CD14-positive monocyte (primary cell): ENCODE measurements at regions not wholly inside any gene's neighbourhood (a gene's known extent, or its start where the extent isn't known, plus 50 kb on each side); places are given as distances from the start of the nearest gene placed in this dataset.

Experiments
- DNase-seq, 3 donors: peaks; one replicate each; pipeline ENCODE4 v3.0.0-alpha.2; 2011 to 2022
- H2AFZ ChIP-seq: 2 replicates; pipeline ENCODE4 v1.6.0; 2012; ENCODE audit warnings: mild to moderate bottlenecking, low read depth, low read length, inconsistent platforms; ENCODE audit not compliant: insufficient read depth, poor library complexity, severe bottlenecking
- H3K27ac ChIP-seq, 2 donors: 1 replicate in 1 of 2; 2 replicates in 1 of 2; pipeline ENCODE4 v1.5.1; 2012 to 2013; ENCODE audit warnings: low read length in 2 of 2, control low read depth in 1 of 2, inconsistent platforms in 1 of 2, low read depth in 1 of 2, mild to moderate bottlenecking in 1 of 2
- H3K27me3 ChIP-seq, 2 donors: one replicate each; pipeline versions ENCODE4 v1.6.0 to v1.6.1; 2011 to 2013; ENCODE audit warnings: low read length in 2 of 2; ENCODE audit not compliant: control insufficient read depth in 2 of 2, insufficient read depth in 2 of 2
- H3K36me3 ChIP-seq, 2 donors: replicated peaks in 1 of 2; 1 replicate in 1 of 2; 2 replicates in 1 of 2; pipeline versions ENCODE4 v1.5.1 to v1.6.1; 2012 to 2013; ENCODE audit warnings: low read length in 2 of 2, control low read depth in 1 of 2, inconsistent platforms in 1 of 2, mild to moderate bottlenecking in 1 of 2; ENCODE audit not compliant: insufficient read depth in 2 of 2, control insufficient read depth in 1 of 2
- H3K4me1 ChIP-seq, 2 donors: 1 replicate in 1 of 2; 2 replicates in 1 of 2; pipeline versions ENCODE4 v1.5.1 to v1.6.1; 2012 to 2013; ENCODE audit warnings: low read length in 2 of 2, control low read depth in 1 of 2, inconsistent platforms in 1 of 2, mild to moderate bottlenecking in 1 of 2, moderate library complexity in 1 of 2; ENCODE audit not compliant: insufficient read depth in 2 of 2, control insufficient read depth in 1 of 2
- H3K4me2 ChIP-seq: replicated peaks from 2 replicates; pipeline ENCODE3; 2012; ENCODE audit warnings: low read length, moderate library complexity, mild to moderate bottlenecking; ENCODE audit not compliant: poor library complexity, severe bottlenecking; ENCODE audit errors: extremely low read depth
- H3K4me3 ChIP-seq, 3 experiments: fragments of 200-600 bp in 1 of 3; sonication (generic) in 1 of 3; replicated peaks in 1 of 3; 1 replicate in 2 of 3; 2 replicates in 1 of 3; pipeline ENCODE4 v1.5.1; 2011 to 2013; ENCODE audit warnings: low read length in 3 of 3, mild to moderate bottlenecking in 3 of 3, control low read depth in 2 of 3, low read depth in 2 of 3, inconsistent platforms in 1 of 3, moderate library complexity in 1 of 3
- H3K79me2 ChIP-seq: 2 replicates; pipeline ENCODE4 v1.6.0; 2012; ENCODE audit warnings: mild to moderate bottlenecking, control low read depth, inconsistent platforms, low read length, moderate library complexity; ENCODE audit not compliant: insufficient read depth
- H3K9ac ChIP-seq: 2 replicates; pipeline ENCODE4 v1.6.0; 2017; ENCODE audit warnings: low read length, mild to moderate bottlenecking; ENCODE audit not compliant: insufficient read depth, poor library complexity, severe bottlenecking
- H3K9me3 ChIP-seq, 2 donors: replicated peaks in 1 of 2; 1 replicate in 1 of 2; 2 replicates in 1 of 2; pipeline versions ENCODE4 v1.5.1 to v1.6.1; 2012 to 2013; ENCODE audit warnings: low read length in 2 of 2, control low read depth in 1 of 2; ENCODE audit not compliant: control insufficient read depth in 1 of 2, insufficient read depth in 1 of 2
- H4K20me1 ChIP-seq: 2 replicates; pipeline ENCODE4 v1.6.0; 2012; ENCODE audit warnings: mild to moderate bottlenecking, low read length, control low read depth, moderate library complexity; ENCODE audit not compliant: insufficient read depth
- H3K27ac Mint-ChIP-seq, 7 donors: one replicate each; pipeline ENCODE4 v1.8.0; 2020; ENCODE audit warnings: mild to moderate bottlenecking in 7 of 7, mixed read lengths in 7 of 7, moderate library complexity in 6 of 7, inconsistent platforms in 2 of 7
- H3K27me3 Mint-ChIP-seq, 3 donors: one replicate each; pipeline ENCODE4 v1.8.0; 2021 to 2022; ENCODE audit warnings: low read depth in 3 of 3, mild to moderate bottlenecking in 3 of 3, mixed read lengths in 3 of 3, moderate library complexity in 3 of 3, inconsistent platforms in 1 of 3
- H3K36me3 Mint-ChIP-seq, 2 donors: one replicate each; pipeline ENCODE4 v1.8.0; 2020; ENCODE audit warnings: mixed read lengths in 2 of 2, inconsistent platforms in 1 of 2, mild to moderate bottlenecking in 1 of 2
- H3K4me1 Mint-ChIP-seq: one replicate; pipeline ENCODE4 v1.8.0; 2020; ENCODE audit warnings: mild to moderate bottlenecking, mixed read lengths
- H3K4me3 Mint-ChIP-seq, 2 donors: one replicate each; pipeline ENCODE4 v1.8.0; 2020; ENCODE audit warnings: mild to moderate bottlenecking in 2 of 2, mixed read lengths in 2 of 2, moderate library complexity in 1 of 2
- H3K9me3 Mint-ChIP-seq, 7 donors: one replicate each; pipeline ENCODE4 v1.8.0; 2020 to 2022; ENCODE audit warnings: mixed read lengths in 7 of 7, mild to moderate bottlenecking in 6 of 7, moderate library complexity in 6 of 7, inconsistent platforms in 2 of 7
- CTCF ChIP-seq: fragments of 200-600 bp; IDR thresholded peaks from one replicate; pipeline ENCODE4 v1.8.0; 2022; ENCODE audit warnings: antibody characterized with exemption, mild to moderate bottlenecking
- WGBS: methylation state at CpG from one replicate; pipeline ENCODE4 v1.1.5; 2013; ENCODE audit warnings: missing lambda C conversion rate; ENCODE audit not compliant: insufficient coverage; 5-methylcytosine and 5-hydroxymethylcytosine counted together
- intact Hi-C, 2 donors: fragments of 100-400 bp; cut with micrococcal nuclease; formaldehyde crosslinking; loops; one replicate each; pipeline versions ENCODE4 v1.15.0 to v1.15.1; 2023

- no peaks in the 10 kb centered on the region for H3K27me3 ChIP-seq
- no peak overlapping the region for H3K27ac Mint-ChIP-seq
- no peak for TF ChIP-seq CTCF
- peaks cover 0 to 9% (median 2%) of the 10 kb centered on the region in 7 donors for H3K9me3 Mint-ChIP-seq
- H3K4me1 ChIP-seq = no peaks in the 10 kb centered on the region
- no peak overlapping the region for H2AFZ ChIP-seq
- H3K9me3 ChIP-seq = peaks cover under 1 to 13% of the 10 kb centered on the region in 2 donors
- H4K20me1 ChIP-seq = no peaks in the 10 kb centered on the region
- intact Hi-C loops = no loop called here
- H3K27ac ChIP-seq = no peak overlapping the region
- H3K4me3 ChIP-seq = no peak overlapping the region
- no peaks in the 10 kb centered on the region for H3K36me3 ChIP-seq
- no peak for DNase-seq
- no peak overlapping the region for H3K4me3 Mint-ChIP-seq
- no peaks in the 10 kb centered on the region for H3K4me1 Mint-ChIP-seq
- no peaks in the 10 kb centered on the region for H3K27me3 Mint-ChIP-seq
- no peak overlapping the region for H3K9ac ChIP-seq
- H3K79me2 ChIP-seq = no peaks in the 10 kb centered on the region
- no peaks in the 10 kb centered on the region for H3K36me3 Mint-ChIP-seq
- WGBS = no CpG with 5 or more reads among the region's 2 CpGs
- no peak overlapping the region for H3K4me2 ChIP-seq
These were observed 193.8 kb downstream of the BCHE start for GRCh38 chr3:165643425-165643824.

GRCh38 chr3:165642761-165643420, 194.3 kb downstream of the BCHE start:
- no peak overlapping the region for H3K9ac ChIP-seq
- no peaks in the 10 kb centered on the region for H3K36me3 Mint-ChIP-seq
- no peak overlapping the region for H3K27ac ChIP-seq
- 67% methylated on average over 1 of the region's 4 CpGs for WGBS
- H3K27ac Mint-ChIP-seq = no peak overlapping the region
- no peaks in the 10 kb centered on the region for H3K4me1 Mint-ChIP-seq
- H3K27me3 ChIP-seq = no peaks in the 10 kb centered on the region
- H3K4me3 Mint-ChIP-seq = no peak overlapping the region
- no peaks in the 10 kb centered on the region for H3K36me3 ChIP-seq
- H3K4me3 ChIP-seq = no peak overlapping the region
- H4K20me1 ChIP-seq = no peaks in the 10 kb centered on the region
- H3K27me3 Mint-ChIP-seq = no peaks in the 10 kb centered on the region
- H2AFZ ChIP-seq = no peak overlapping the region
- no peaks in the 10 kb centered on the region for H3K79me2 ChIP-seq
- intact Hi-C loops = no loop called here
- no peak for TF ChIP-seq CTCF
- H3K9me3 Mint-ChIP-seq = peaks cover 0 to 6% (median 2%) of the 10 kb centered on the region in 7 donors
- DNase-seq = no peak
- H3K4me2 ChIP-seq = no peak overlapping the region
- peaks cover 0 to 13% of the 10 kb centered on the region in 2 donors for H3K9me3 ChIP-seq
- no peaks in the 10 kb centered on the region for H3K4me1 ChIP-seq
